Chondrocyte (in vitro differentiated cells): ENCODE measurements at regions not wholly inside any gene's neighbourhood (a gene's known extent, or its start where the extent isn't known, plus 50 kb on each side); places are given as distances from the start of the nearest gene placed in this dataset.

Experiments
- DNase-seq: peaks from one replicate; pipeline ENCODE4 v3.0.0; 2021; ENCODE audit warnings: mixed read lengths, low spot score
- H3K27ac Mint-ChIP-seq: one replicate; pipeline ENCODE4 v1.8.0; 2021; ENCODE audit warnings: mild to moderate bottlenecking, moderate library complexity, mixed read lengths; ENCODE audit not compliant: unreplicated experiment
- H3K27me3 Mint-ChIP-seq: 2 replicates; pipeline ENCODE4 v1.8.0; 2021; ENCODE audit warnings: low read depth, mixed read lengths
- H3K36me3 Mint-ChIP-seq: 2 replicates; pipeline ENCODE4 v1.8.0; 2021; ENCODE audit warnings: low read depth, mixed read lengths
- H3K4me1 Mint-ChIP-seq: 2 replicates; pipeline ENCODE4 v1.8.0; 2021; ENCODE audit warnings: low read depth, mild to moderate bottlenecking, mixed read lengths
- H3K4me3 Mint-ChIP-seq: one replicate; pipeline ENCODE4 v1.8.0; 2021; ENCODE audit warnings: mild to moderate bottlenecking, moderate library complexity, mixed read lengths; ENCODE audit not compliant: unreplicated experiment
- H3K9me3 Mint-ChIP-seq: 2 replicates; pipeline ENCODE4 v1.8.0; 2021; ENCODE audit warnings: low read depth, mixed read lengths
- CTCF ChIP-seq: fragments of 200-600 bp; sonication (generic); IDR thresholded peaks from 2 replicates; pipeline ENCODE4 v1.5.0; 2021; ENCODE audit warnings: antibody characterized with exemption, mild to moderate bottlenecking, moderate library complexity

- no peak for TF ChIP-seq CTCF
- no peak overlapping the region for H3K4me3 Mint-ChIP-seq
- no peaks in the 10 kb centered on the region for H3K4me1 Mint-ChIP-seq
- no peak for DNase-seq
- no peaks in the 10 kb centered on the region for H3K36me3 Mint-ChIP-seq
- peaks cover 3% of the 10 kb centered on the region for H3K9me3 Mint-ChIP-seq
- H3K27me3 Mint-ChIP-seq: peaks cover 12% of the 10 kb centered on the region
- H3K27ac Mint-ChIP-seq: no peak overlapping the region
Measured at GRCh38 chr20:12893019-12893418, 115.8 kb upstream of the SPTLC3 start.

- H3K27me3 Mint-ChIP-seq: peaks cover 15% of the 10 kb centered on the region
- peaks cover 3% of the 10 kb centered on the region for H3K9me3 Mint-ChIP-seq
- no peak for TF ChIP-seq CTCF
- H3K4me3 Mint-ChIP-seq: no peak overlapping the region
- no peak overlapping the region for H3K27ac Mint-ChIP-seq
- no peak for DNase-seq
- no peaks in the 10 kb centered on the region for H3K36me3 Mint-ChIP-seq
- no peaks in the 10 kb centered on the region for H3K4me1 Mint-ChIP-seq
Measured at GRCh38 chr20:12893653-12894052, 115.1 kb upstream of the SPTLC3 start.

- no peak overlapping the region for H3K4me3 Mint-ChIP-seq
- no peaks in the 10 kb centered on the region for H3K4me1 Mint-ChIP-seq
- no peak overlapping the region for H3K27ac Mint-ChIP-seq
- H3K27me3 Mint-ChIP-seq: peaks cover 15% of the 10 kb centered on the region
- H3K36me3 Mint-ChIP-seq: no peaks in the 10 kb centered on the region
- DNase-seq: no peak
- peaks cover 3% of the 10 kb centered on the region for H3K9me3 Mint-ChIP-seq
- TF ChIP-seq CTCF: no peak
Measured at GRCh38 chr20:12894089-12894488, 114.7 kb upstream of the SPTLC3 start.

GRCh38 chr20:12896180-12896579 is 112.6 kb upstream of the SPTLC3 start:
- Mint-ChIP-seq H3K4me1 (no peaks in the 10 kb centered on the region), H3K27me3 (peaks cover 13% of the 10 kb centered on the region), H3K4me3 (no peak overlapping the region), H3K36me3 (no peaks in the 10 kb centered on the region), H3K9me3 (peaks cover under 1% of the 10 kb centered on the region), H3K27ac (no peak overlapping the region)
- DNase-seq: no peak
- no peak for TF ChIP-seq CTCF

GRCh38 chr20:12902992-12903391 is 105.8 kb upstream of the SPTLC3 start:
- Mint-ChIP-seq H3K27ac (no peak overlapping the region), H3K4me1 (no peaks in the 10 kb centered on the region), H3K36me3 (no peaks in the 10 kb centered on the region), H3K4me3 (no peak overlapping the region), H3K27me3 (peaks cover 4% of the 10 kb centered on the region), H3K9me3 (no peaks in the 10 kb centered on the region)
- no peak for TF ChIP-seq CTCF
- no peak for DNase-seq
